A549 (cell line): ENCODE measurements at regions not wholly inside any gene's neighbourhood (a gene's known extent, or its start where the extent isn't known, plus 50 kb on each side); places are given as distances from the start of the nearest gene placed in this dataset.

Source experiments
- ATAC-seq, 2 experiments: fragments of 200-7000 bp in 1 of 2; fragments of >200 bp in 1 of 2; cut with Nextera tagmentation in 1 of 2; cut with Tn5 transposase in 1 of 2; 3 replicates each; pipeline versions ENCODE4 v1.8.0 to v1.9.1; 2018 to 2020; ENCODE audit warnings: mild to moderate bottlenecking in 1 of 2, moderate library complexity in 1 of 2
- CTCF ChIA-PET: fragments of 300-600 bp; sonication (Branson Sonifier 250); formaldehyde crosslinking; extraction: SDS; loops from one replicate; lab custom pipeline; 2021; ENCODE audit warnings: antibody characterized with exemption, inconsistent platforms; lab: Yijun Ruan, JAX
- POLR2A ChIA-PET: fragments of 350-600 bp; formaldehyde crosslinking; extraction: SDS; loops from one replicate; lab custom pipeline; 2021; ENCODE audit warnings: antibody characterized with exemption, inconsistent platforms; lab: Yijun Ruan, JAX
- DNase-seq, 2 experiments: peaks; one replicate each; pipeline versions ENCODE4 v3.0.0 to v3.0.0-alpha.2; 2011 to 2016; ENCODE audit warnings: low read depth in 1 of 2, low spot score in 1 of 2
- FAIRE-seq: peaks from 2 replicates; lab custom pipeline; 2011; peaks lifted over from hg19 to GRCh38; lab: Jason Lieb, UNC
- H3K27ac ChIP-seq, 2 experiments: fragments of >200 bp; sonication (Bioruptor Twin); formaldehyde crosslinking; 3 replicates each; pipeline ENCODE4 v1.5.1; 2016 to 2017
- H3K4me1 ChIP-seq: fragments of >200 bp; sonication (Bioruptor Twin); formaldehyde crosslinking; 3 replicates; pipeline ENCODE4 v1.6.1; 2016
- H3K4me2 ChIP-seq: fragments of >200 bp; sonication (Bioruptor Twin); formaldehyde crosslinking; 3 replicates; pipeline ENCODE4 v1.6.1; 2016
- H3K4me3 ChIP-seq: fragments of >200 bp; sonication (Bioruptor Twin); formaldehyde crosslinking; 3 replicates; pipeline ENCODE4 v1.5.1; 2016
- H3K9me3 ChIP-seq: fragments of >200 bp; sonication (Bioruptor Twin); formaldehyde crosslinking; 3 replicates; pipeline ENCODE4 v1.6.1; 2016
- CBX2 ChIP-seq: fragments of 200-600 bp; sonication (generic); IDR thresholded peaks from 2 replicates; pipeline ENCODE4 v1.6.1; 2016; ENCODE audit warnings: low read depth, mild to moderate bottlenecking, borderline replicate concordance
- CBX8 ChIP-seq: fragments of 200-600 bp; sonication (generic); IDR thresholded peaks from 2 replicates; pipeline ENCODE4 v1.6.1; 2016
- CEBPB ChIP-seq, 2 experiments: fragments of >200 bp in 1 of 2; sonication (Bioruptor Twin) in 1 of 2; formaldehyde crosslinking in 1 of 2; IDR thresholded peaks; 2 replicates each; pipeline ENCODE4 v1.6.1; 2012 to 2016
- CHD4 ChIP-seq: fragments of 200-600 bp; sonication (generic); IDR thresholded peaks from 2 replicates; pipeline ENCODE4 v1.6.1; 2016; ENCODE audit warnings: antibody characterized with exemption, mild to moderate bottlenecking, borderline replicate concordance
- CTCF ChIP-seq: fragments of >200 bp; sonication (Bioruptor Twin); formaldehyde crosslinking; IDR thresholded peaks from 3 replicates; pipeline ENCODE4 v1.5.1; 2016
- EHF ChIP-seq: fragments of 250-450 bp; sonication (Bioruptor Pico); IDR thresholded peaks from 2 replicates; pipeline ENCODE4 v1.5.0; 2020; ENCODE audit warnings: mild to moderate bottlenecking
- EHMT2 ChIP-seq: fragments of 200-600 bp; sonication (generic); IDR thresholded peaks from 2 replicates; pipeline ENCODE4 v1.6.1; 2016; ENCODE audit warnings: antibody characterized with exemption, low read depth, mild to moderate bottlenecking, moderate library complexity
- FOSL2 ChIP-seq, 2 experiments: fragments of 450-650 bp in 1 of 2; fragments of >200 bp in 1 of 2; sonication (Bioruptor Twin) in 1 of 2; formaldehyde crosslinking; IDR thresholded peaks; 2 replicates each; pipeline versions ENCODE4 v1.5.0 to v1.6.1; 2016 to 2020; ENCODE audit warnings: mild to moderate bottlenecking in 1 of 2, moderate library complexity in 1 of 2
- HDAC2 ChIP-seq: fragments of 200-600 bp; sonication (generic); IDR thresholded peaks from 2 replicates; pipeline ENCODE4 v1.6.1; 2016
- HES2 ChIP-seq: fragments of >200 bp; sonication (Bioruptor Twin); formaldehyde crosslinking; IDR thresholded peaks from 2 replicates; pipeline ENCODE4 v1.6.1; 2016
- JUN ChIP-seq, 2 experiments: fragments of >200 bp; sonication (Bioruptor Twin); formaldehyde crosslinking; IDR thresholded peaks; 2 replicates in 1 of 2; 3 replicates in 1 of 2; pipeline ENCODE4 v1.6.1; 2016 to 2017
- JUNB ChIP-seq: fragments of >200 bp; sonication (Bioruptor Twin); formaldehyde crosslinking; IDR thresholded peaks from 2 replicates; pipeline ENCODE4 v1.6.1; 2016
- KDM1A ChIP-seq: fragments of 200-600 bp; sonication (generic); IDR thresholded peaks from 2 replicates; pipeline ENCODE4 v1.6.1; 2016; ENCODE audit warnings: low read depth, mild to moderate bottlenecking
- MAFK ChIP-seq: fragments of 450-650 bp; IDR thresholded peaks from 2 replicates; pipeline ENCODE4 v1.6.1; 2014; ENCODE audit not compliant: partially characterized antibody
- MAX ChIP-seq: IDR thresholded peaks from 2 replicates; pipeline ENCODE4 v1.6.1; 2012
- NFE2L2 ChIP-seq: fragments of 150-350 bp; conservative IDR thresholded peaks from 2 replicates; pipeline ENCODE4 v1.6.1; 2014; ENCODE audit warnings: low read length
- NR3C1 ChIP-seq: fragments of >200 bp; sonication (Bioruptor Twin); formaldehyde crosslinking; IDR thresholded peaks from 3 replicates; pipeline ENCODE4 v1.6.1; 2017
- PHF8 ChIP-seq: fragments of 200-600 bp; sonication (generic); IDR thresholded peaks from 2 replicates; pipeline ENCODE4 v1.6.1; 2016; ENCODE audit warnings: low read depth, mild to moderate bottlenecking, antibody characterized with exemption, moderate library complexity, borderline replicate concordance
- POLR2AphosphoS2 ChIP-seq: conservative IDR thresholded peaks from 2 replicates; pipeline ENCODE4 v1.6.1; 2012; ENCODE audit warnings: low read length, improper control_type of control experiment, inconsistent platforms
- RARB ChIP-seq: fragments of 250-450 bp; sonication (Bioruptor Pico); IDR thresholded peaks from 2 replicates; pipeline ENCODE4 v1.8.0; 2021; ENCODE audit warnings: mild to moderate bottlenecking, moderate library complexity
- RCOR1 ChIP-seq: fragments of 150-350 bp; IDR thresholded peaks from 2 replicates; pipeline ENCODE4 v1.6.1; 2014; ENCODE audit warnings: antibody characterized with exemption, low read length, low read depth
- RFX5 ChIP-seq: fragments of 450-650 bp; IDR thresholded peaks from 2 replicates; pipeline ENCODE4 v1.7.1; 2014; ENCODE audit warnings: antibody characterized with exemption, mild to moderate bottlenecking, moderate library complexity
- RNF2 ChIP-seq: fragments of 200-600 bp; sonication (generic); IDR thresholded peaks from 2 replicates; pipeline ENCODE4 v1.6.1; 2016; ENCODE audit warnings: low read depth, mild to moderate bottlenecking, antibody characterized with exemption, moderate library complexity, borderline replicate concordance
- SMC3 ChIP-seq: fragments of >200 bp; sonication (Bioruptor Twin); formaldehyde crosslinking; IDR thresholded peaks from 3 replicates; pipeline ENCODE4 v1.6.1; 2018; ENCODE audit warnings: inconsistent platforms
- SREBF2 ChIP-seq: fragments of 450-650 bp; IDR thresholded peaks from 2 replicates; pipeline ENCODE4 v1.6.1; 2014; ENCODE audit warnings: mild to moderate bottlenecking, moderate library complexity
- TFCP2L1 ChIP-seq: fragments of 250-450 bp; sonication (Bioruptor Pico); IDR thresholded peaks from 2 replicates; pipeline ENCODE4 v1.5.0; 2021; ENCODE audit warnings: mild to moderate bottlenecking
- TP53 ChIP-seq: fragments of 250-450 bp; sonication (Bioruptor Pico); IDR thresholded peaks from 2 replicates; pipeline ENCODE4 v1.5.0; 2021; ENCODE audit warnings: mild to moderate bottlenecking, moderate library complexity
- ZNF302 ChIP-seq: fragments of 250-450 bp; sonication (Bioruptor Pico); IDR thresholded peaks from 2 replicates; pipeline ENCODE4 v1.9.0; 2021; ENCODE audit warnings: inconsistent platforms, mild to moderate bottlenecking, moderate library complexity
- ZSCAN20 ChIP-seq: fragments of 250-450 bp; sonication (Bioruptor Pico); IDR thresholded peaks from 2 replicates; pipeline ENCODE4 v1.8.0; 2022; ENCODE audit warnings: mild to moderate bottlenecking, moderate library complexity
- WGBS: methylation state at CpG from one replicate; pipeline ENCODE4 v1.1.6; 2017; ENCODE audit errors: missing lambda C conversion rate; 5-methylcytosine and 5-hydroxymethylcytosine counted together
- TF ChIP-seq, protein P1 (sequence below): fragments of 200-600 bp; sonication (generic); IDR thresholded peaks from 2 replicates; pipeline ENCODE4 v1.6.1; 2016; ENCODE audit warnings: antibody characterized with exemption, mild to moderate bottlenecking, moderate library complexity
- TF ChIP-seq, protein P2 (sequence below): IDR thresholded peaks from 2 replicates; pipeline ENCODE4 v1.6.1; 2012; ENCODE audit warnings: low read depth, borderline replicate concordance
- TF ChIP-seq, protein P3 (sequence below): fragments of >200 bp; sonication (Bioruptor Twin); formaldehyde crosslinking; IDR thresholded peaks from 3 replicates; pipeline ENCODE4 v1.6.1; 2016

- TF ChIP-seq, protein P1, sequence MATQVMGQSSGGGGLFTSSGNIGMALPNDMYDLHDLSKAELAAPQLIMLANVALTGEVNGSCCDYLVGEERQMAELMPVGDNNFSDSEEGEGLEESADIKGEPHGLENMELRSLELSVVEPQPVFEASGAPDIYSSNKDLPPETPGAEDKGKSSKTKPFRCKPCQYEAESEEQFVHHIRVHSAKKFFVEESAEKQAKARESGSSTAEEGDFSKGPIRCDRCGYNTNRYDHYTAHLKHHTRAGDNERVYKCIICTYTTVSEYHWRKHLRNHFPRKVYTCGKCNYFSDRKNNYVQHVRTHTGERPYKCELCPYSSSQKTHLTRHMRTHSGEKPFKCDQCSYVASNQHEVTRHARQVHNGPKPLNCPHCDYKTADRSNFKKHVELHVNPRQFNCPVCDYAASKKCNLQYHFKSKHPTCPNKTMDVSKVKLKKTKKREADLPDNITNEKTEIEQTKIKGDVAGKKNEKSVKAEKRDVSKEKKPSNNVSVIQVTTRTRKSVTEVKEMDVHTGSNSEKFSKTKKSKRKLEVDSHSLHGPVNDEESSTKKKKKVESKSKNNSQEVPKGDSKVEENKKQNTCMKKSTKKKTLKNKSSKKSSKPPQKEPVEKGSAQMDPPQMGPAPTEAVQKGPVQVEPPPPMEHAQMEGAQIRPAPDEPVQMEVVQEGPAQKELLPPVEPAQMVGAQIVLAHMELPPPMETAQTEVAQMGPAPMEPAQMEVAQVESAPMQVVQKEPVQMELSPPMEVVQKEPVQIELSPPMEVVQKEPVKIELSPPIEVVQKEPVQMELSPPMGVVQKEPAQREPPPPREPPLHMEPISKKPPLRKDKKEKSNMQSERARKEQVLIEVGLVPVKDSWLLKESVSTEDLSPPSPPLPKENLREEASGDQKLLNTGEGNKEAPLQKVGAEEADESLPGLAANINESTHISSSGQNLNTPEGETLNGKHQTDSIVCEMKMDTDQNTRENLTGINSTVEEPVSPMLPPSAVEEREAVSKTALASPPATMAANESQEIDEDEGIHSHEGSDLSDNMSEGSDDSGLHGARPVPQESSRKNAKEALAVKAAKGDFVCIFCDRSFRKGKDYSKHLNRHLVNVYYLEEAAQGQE, result no peak
- TF ChIP-seq EHF (CRISPR knock-in tag), result no peak
- TF ChIP-seq CHD4, result no peak
- no peak for TF ChIP-seq EHMT2
- TF ChIP-seq MAX, result no peak
- no peak for TF ChIP-seq TP53 (CRISPR knock-in tag)
- TF ChIP-seq TFCP2L1 (CRISPR knock-in tag), result no peak
- TF ChIP-seq CBX8, result no peak
- no peak for TF ChIP-seq JUNB
- TF ChIP-seq RNF2, result no peak
- no peak for TF ChIP-seq SREBF2
- TF ChIP-seq RCOR1, result no peak
- TF ChIP-seq ZSCAN20 (CRISPR knock-in tag), result no peak
- no peak for TF ChIP-seq CEBPB (IDR thresholded peaks at IDR 0.05)
- TF ChIP-seq, protein P2, sequence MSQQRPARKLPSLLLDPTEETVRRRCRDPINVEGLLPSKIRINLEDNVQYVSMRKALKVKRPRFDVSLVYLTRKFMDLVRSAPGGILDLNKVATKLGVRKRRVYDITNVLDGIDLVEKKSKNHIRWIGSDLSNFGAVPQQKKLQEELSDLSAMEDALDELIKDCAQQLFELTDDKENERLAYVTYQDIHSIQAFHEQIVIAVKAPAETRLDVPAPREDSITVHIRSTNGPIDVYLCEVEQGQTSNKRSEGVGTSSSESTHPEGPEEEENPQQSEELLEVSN, result no peak
- TF ChIP-seq SMC3, result no peak
- no peak for TF ChIP-seq PHF8
- no peak for FAIRE-seq
- H3K4me2 ChIP-seq, result no peak overlapping the region
- H3K9me3 ChIP-seq, result no peaks in the 10 kb centered on the region
- no peak for ATAC-seq
- POLR2A ChIA-PET, result no interaction called here
- no peak overlapping the region for H3K4me3 ChIP-seq
- no peaks in the 10 kb centered on the region for H3K4me1 ChIP-seq
- no peak for DNase-seq
- CTCF ChIA-PET, result interaction anchor here (1.7 to 2.6 kb wide), 2 partner anchors 18 to 96 kb away, joined by 3 to 7 read pairs; no protein-coding TSS in a partner anchor
- H3K27ac ChIP-seq, result no peak overlapping the region
Measured at GRCh38 chr17:31746884-31747495, 112.1 kb downstream of the COPRS start.

DNA sequence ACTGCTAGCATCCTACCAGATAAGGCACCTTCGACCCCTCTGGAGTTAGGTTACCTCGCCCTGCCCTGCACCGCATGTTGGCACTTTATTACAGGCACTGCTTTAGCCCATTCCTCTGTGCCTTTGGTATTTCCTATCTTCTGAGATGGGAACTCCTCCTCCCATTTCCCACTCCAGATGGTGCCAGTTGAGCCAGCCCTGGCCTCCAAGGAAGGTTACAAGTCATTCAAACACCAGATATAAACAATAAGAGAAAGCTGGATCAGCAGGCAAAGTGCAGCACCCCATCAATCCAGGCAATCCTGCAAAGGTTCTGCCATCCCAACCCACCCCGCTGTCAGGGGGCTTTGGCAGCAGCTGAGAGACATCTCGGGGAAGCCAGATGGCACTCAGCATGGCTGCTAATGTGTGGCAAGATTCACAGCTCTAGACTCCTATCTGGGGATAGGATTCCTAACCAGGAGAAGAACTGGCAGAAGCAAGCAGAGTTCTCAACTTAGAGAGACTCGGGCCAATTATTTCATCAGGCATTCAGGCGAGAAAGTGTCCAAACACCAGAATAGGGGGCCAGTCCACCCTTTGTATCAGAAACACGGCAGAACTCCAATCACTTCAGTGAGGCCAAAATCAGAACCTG lies 113.0 kb downstream of the COPRS start:
- no peak for ATAC-seq
- TF ChIP-seq JUN (IDR thresholded peaks at IDR 0.05) (no peak), NFE2L2 (no peak), MAFK (no peak), ZNF302 (CRISPR knock-in tag) (no peak), NR3C1 (no peak), MAX (no peak), CTCF (no peak), JUNB (no peak), HES2 (no peak), RFX5 (no peak), KDM1A (no peak), FOSL2 (IDR thresholded peaks at IDR 0.05) (no peak), FOSL2 (CRISPR knock-in tag; IDR thresholded peaks at IDR 0.05) (no peak), CBX2 (no peak), POLR2AphosphoS2 (no peak), CEBPB (IDR thresholded peaks at IDR 0.05) (no peak), HDAC2 (no peak), RARB (CRISPR knock-in tag) (no peak)
- TF ChIP-seq, protein P3, sequence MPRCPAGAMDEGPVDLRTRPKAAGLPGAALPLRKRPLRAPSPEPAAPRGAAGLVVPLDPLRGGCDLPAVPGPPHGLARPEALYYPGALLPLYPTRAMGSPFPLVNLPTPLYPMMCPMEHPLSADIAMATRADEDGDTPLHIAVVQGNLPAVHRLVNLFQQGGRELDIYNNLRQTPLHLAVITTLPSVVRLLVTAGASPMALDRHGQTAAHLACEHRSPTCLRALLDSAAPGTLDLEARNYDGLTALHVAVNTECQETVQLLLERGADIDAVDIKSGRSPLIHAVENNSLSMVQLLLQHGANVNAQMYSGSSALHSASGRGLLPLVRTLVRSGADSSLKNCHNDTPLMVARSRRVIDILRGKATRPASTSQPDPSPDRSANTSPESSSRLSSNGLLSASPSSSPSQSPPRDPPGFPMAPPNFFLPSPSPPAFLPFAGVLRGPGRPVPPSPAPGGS, result no peak

More for the DNA sequence above, 113.0 kb downstream of the COPRS start:
- Histone ChIP-seq H3K4me2 (no peak overlapping the region), H3K4me3 (no peak overlapping the region), H3K4me1 (no peaks in the 10 kb centered on the region), H3K9me3 (no peaks in the 10 kb centered on the region), H3K27ac (no peak overlapping the region)
- ChIA-PET CTCF (interaction anchor here (1.7 to 2.6 kb wide), 2 partner anchors 19 to 97 kb away, joined by 3 to 7 read pairs; no protein-coding TSS in a partner anchor), POLR2A (no interaction called here)
- FAIRE-seq (no peak), DNase-seq (no peak)
- WGBS, result 74% methylated on average over 8 of the region's 8 CpGs
